GM18505 (cell line): ENCODE measurements at regions not wholly inside any gene's neighbourhood (a gene's known extent, or its start where the extent isn't known, plus 50 kb on each side); places are given as distances from the start of the nearest gene placed in this dataset.

ENCODE experiments used
- ATAC-seq: cut with Tn5 transposase; IDR thresholded peaks from one replicate; pipeline ENCODE4 v1.9.1; 2021; ENCODE audit not compliant: unreplicated experiment
- POLR2A ChIP-seq: IDR thresholded peaks from 4 replicates; pipeline ENCODE4 v1.6.1; 2011; ENCODE audit warnings: borderline replicate concordance; ENCODE audit not compliant: insufficient read depth, insufficient read length; ENCODE audit errors: extremely low read depth

- no peak for ATAC-seq
- no peak for TF ChIP-seq POLR2A
These were observed 200.5 kb upstream of the TLE4 start for GRCh38 chr9:79371301-79371700.

GRCh38 chr9:79371948-79372555, 199.7 kb upstream of the TLE4 start:
- ATAC-seq = no peak

GRCh38 chr9:79377339-79377855, 194.4 kb upstream of the TLE4 start:
- no peak for ATAC-seq

More at GRCh38 chr9:79371948-79372555, 199.7 kb upstream of the TLE4 start:
- TF ChIP-seq POLR2A = no peak

GRCh38 chr9:79378107-79378506, 193.7 kb upstream of the TLE4 start:
- TF ChIP-seq POLR2A = no peak
- ATAC-seq = no peak

More at GRCh38 chr9:79377339-79377855, 194.4 kb upstream of the TLE4 start:
- no peak for TF ChIP-seq POLR2A

- ATAC-seq = no peak
- no peak for TF ChIP-seq POLR2A
These were observed 189.7 kb upstream of the TLE4 start for GRCh38 chr9:79382044-79382443.

- no peak for TF ChIP-seq POLR2A
- no peak for ATAC-seq
These were observed 189.3 kb upstream of the TLE4 start for GRCh38 chr9:79382458-79382857.

- no peak for TF ChIP-seq POLR2A
- no peak for ATAC-seq
These were observed 188.7 kb upstream of the TLE4 start for GRCh38 chr9:79383096-79383495.

- no peak for ATAC-seq
- TF ChIP-seq POLR2A = no peak
These were observed 187.7 kb upstream of the TLE4 start for GRCh38 chr9:79384091-79384490.

GRCh38 chr9:79384501-79384900, 187.3 kb upstream of the TLE4 start:
- TF ChIP-seq POLR2A = no peak
- no peak for ATAC-seq

GRCh38 chr9:79387101-79387835, 184.5 kb upstream of the TLE4 start:
- no peak for TF ChIP-seq POLR2A

GRCh38 chr9:79390077-79390698, 181.6 kb upstream of the TLE4 start:
- no peak for ATAC-seq
- no peak for TF ChIP-seq POLR2A

More at GRCh38 chr9:79387101-79387835, 184.5 kb upstream of the TLE4 start:
- no peak for ATAC-seq

- ATAC-seq = no peak
These were observed 180.7 kb upstream of the TLE4 start for GRCh38 chr9:79390781-79391770.

GRCh38 chr9:79395228-79395627, 176.5 kb upstream of the TLE4 start:
- no peak for TF ChIP-seq POLR2A
- ATAC-seq = no peak

More at GRCh38 chr9:79390781-79391770, 180.7 kb upstream of the TLE4 start:
- no peak for TF ChIP-seq POLR2A

GRCh38 chr9:79395755-79396154, 176.0 kb upstream of the TLE4 start:
- no peak for TF ChIP-seq POLR2A

More at GRCh38 chr9:79395755-79396154, 176.0 kb upstream of the TLE4 start:
- no peak for ATAC-seq
